ENCODE measurements at regions not wholly inside any gene's neighbourhood (a gene's known extent, or its start where the extent isn't known, plus 50 kb on each side); places are given as distances from the start of the nearest gene placed in this dataset.

DNA sequence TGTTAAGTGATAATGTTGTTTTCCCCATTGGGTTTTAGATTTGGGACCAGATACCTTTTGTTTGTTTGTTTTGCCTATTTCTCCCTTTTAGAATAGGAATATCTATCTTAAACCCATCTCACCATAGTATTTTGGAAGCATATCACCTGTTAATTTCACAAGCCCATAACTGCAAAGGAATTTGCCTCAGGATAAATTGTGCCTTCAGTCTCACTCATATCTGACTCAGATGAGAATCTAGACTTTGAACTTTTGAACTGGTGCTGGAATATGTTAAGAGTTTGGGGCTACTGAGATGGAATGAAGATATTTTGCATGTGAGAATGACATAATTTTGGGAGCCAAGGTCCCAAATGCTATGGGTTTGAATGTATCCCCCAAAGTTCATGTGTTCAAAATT is 607.4 kb downstream of the HACE1 start:
- FAIRE-seq = no peak
- no peak overlapping the region for H3K9ac ChIP-seq (replicated peaks; ENCODE audit: extremely low read depth, insufficient read depth, low read length)
- dilution Hi-C loops (cut with MboI; ENCODE audit: extremely low pct_ligation_motif_present, low sequenced_read_pairs) = no loop called here
- DNase-seq (ENCODE audit: low read depth, low spot score) = no peak
- H3K27ac ChIP-seq (ENCODE audit: insufficient read depth, low read depth, low read length) = no peak overlapping the region
- no TSS peak for BruUV-seq (replicated peaks)
- no peaks in the 10 kb centered on the region for H4K20me1 ChIP-seq (replicated peaks; ENCODE audit: control insufficient read depth, extremely low read depth, insufficient read depth, low read length)
- H3K9me3 ChIP-seq (replicated peaks; ENCODE audit: control insufficient read depth, insufficient read depth, low read length) = no peaks in the 10 kb centered on the region
- H3K4me3 ChIP-seq (replicated peaks in 1 of 3; ENCODE audit: insufficient read depth in 1 of 3, low read depth in 1 of 3, low read length in 3 of 3) = no peak overlapping the region
- no peaks in the 10 kb centered on the region for H3K4me1 ChIP-seq (ENCODE audit: control insufficient read depth, extremely low read depth, insufficient read depth, low read length)
- no peaks in the 10 kb centered on the region for H3K27me3 ChIP-seq (ENCODE audit: control insufficient read depth in 2 of 2, insufficient read depth in 2 of 2, low read length in 2 of 2)
- no peak overlapping the region for H2AFZ ChIP-seq (ENCODE audit: low read depth, low read length)
- no peaks in the 10 kb centered on the region for H3K9me1 ChIP-seq (replicated peaks; ENCODE audit: control insufficient read depth, extremely low read depth, insufficient read depth, low read length)
- ChIA-PET POLR2A (no interaction called here), CTCF (no interaction called here)
- intact Hi-C loops (cut with micrococcal nuclease) = no loop called here
- H3K36me3 ChIP-seq (ENCODE audit: control insufficient read depth in 2 of 2, extremely low read depth in 1 of 2, insufficient read depth in 2 of 2, low read length in 2 of 2) = no peaks in the 10 kb centered on the region
- no peaks in the 10 kb centered on the region for H3K79me2 ChIP-seq (ENCODE audit: control insufficient read depth, insufficient read depth, low read length)
- no peak overlapping the region for H3K4me2 ChIP-seq (ENCODE audit: insufficient read depth, low read length)
- no peak for TF ChIP-seq POLR2A (IDR thresholded peaks at IDR 0.05; ENCODE audit: low read depth, low read length)
- TF ChIP-seq POLR2AphosphoS5 (IDR thresholded peaks at IDR 0.05; ENCODE audit: insufficient read depth, low read depth, low read length) = no peak
- TF ChIP-seq, protein P1, sequence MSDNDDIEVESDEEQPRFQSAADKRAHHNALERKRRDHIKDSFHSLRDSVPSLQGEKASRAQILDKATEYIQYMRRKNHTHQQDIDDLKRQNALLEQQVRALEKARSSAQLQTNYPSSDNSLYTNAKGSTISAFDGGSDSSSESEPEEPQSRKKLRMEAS (IDR thresholded peaks at IDR 0.05; ENCODE audit: insufficient read depth, insufficient read length) = no peak
- TF ChIP-seq, protein P2, sequence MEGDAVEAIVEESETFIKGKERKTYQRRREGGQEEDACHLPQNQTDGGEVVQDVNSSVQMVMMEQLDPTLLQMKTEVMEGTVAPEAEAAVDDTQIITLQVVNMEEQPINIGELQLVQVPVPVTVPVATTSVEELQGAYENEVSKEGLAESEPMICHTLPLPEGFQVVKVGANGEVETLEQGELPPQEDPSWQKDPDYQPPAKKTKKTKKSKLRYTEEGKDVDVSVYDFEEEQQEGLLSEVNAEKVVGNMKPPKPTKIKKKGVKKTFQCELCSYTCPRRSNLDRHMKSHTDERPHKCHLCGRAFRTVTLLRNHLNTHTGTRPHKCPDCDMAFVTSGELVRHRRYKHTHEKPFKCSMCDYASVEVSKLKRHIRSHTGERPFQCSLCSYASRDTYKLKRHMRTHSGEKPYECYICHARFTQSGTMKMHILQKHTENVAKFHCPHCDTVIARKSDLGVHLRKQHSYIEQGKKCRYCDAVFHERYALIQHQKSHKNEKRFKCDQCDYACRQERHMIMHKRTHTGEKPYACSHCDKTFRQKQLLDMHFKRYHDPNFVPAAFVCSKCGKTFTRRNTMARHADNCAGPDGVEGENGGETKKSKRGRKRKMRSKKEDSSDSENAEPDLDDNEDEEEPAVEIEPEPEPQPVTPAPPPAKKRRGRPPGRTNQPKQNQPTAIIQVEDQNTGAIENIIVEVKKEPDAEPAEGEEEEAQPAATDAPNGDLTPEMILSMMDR (IDR thresholded peaks at IDR 0.05; ENCODE audit: extremely low read depth in 1 of 2, insufficient read depth in 1 of 2, low read depth in 1 of 2, low read length in 2 of 2) = no peak
- TF ChIP-seq MYC (IDR thresholded peaks at IDR 0.05; ENCODE audit: low read depth, low read length) = no peak
- no peak for TF ChIP-seq JUN (IDR thresholded peaks at IDR 0.05; ENCODE audit: borderline replicate concordance, insufficient read depth, insufficient read length, low read depth)
- no peak for TF ChIP-seq EZH2 (IDR thresholded peaks at IDR 0.05; ENCODE audit: borderline replicate concordance, low read depth, low read length, severe bottlenecking)
- no peak for TF ChIP-seq GATA2 (IDR thresholded peaks at IDR 0.05; ENCODE audit: insufficient read depth, insufficient read length, low read depth, low read length)
- no peak for TF ChIP-seq FOS (IDR thresholded peaks at IDR 0.05; ENCODE audit: borderline replicate concordance, insufficient read depth, low read length)

All from endothelial cell of umbilical vein (primary cell).